Fibroblast of skin of left biceps (primary cell): ENCODE measurements at regions not wholly inside any gene's neighbourhood (a gene's known extent, or its start where the extent isn't known, plus 50 kb on each side); places are given as distances from the start of the nearest gene placed in this dataset.
"Not testable (repeated sequence)": the region's sequence is repeated elsewhere in the genome, so short reads cannot be mapped to it uniquely, and the experiment has no call there.

Experiments
- DNase-seq, 2 experiments: peaks; one replicate each; pipeline ENCODE4 v3.0.0-alpha.2; 2013; ENCODE audit warnings: low read depth in 2 of 2

GRCh38 chr6:142998739-142999138, 53.8 kb upstream of the HIVEP2 start:
- not testable (repeated sequence) for DNase-seq

DNA sequence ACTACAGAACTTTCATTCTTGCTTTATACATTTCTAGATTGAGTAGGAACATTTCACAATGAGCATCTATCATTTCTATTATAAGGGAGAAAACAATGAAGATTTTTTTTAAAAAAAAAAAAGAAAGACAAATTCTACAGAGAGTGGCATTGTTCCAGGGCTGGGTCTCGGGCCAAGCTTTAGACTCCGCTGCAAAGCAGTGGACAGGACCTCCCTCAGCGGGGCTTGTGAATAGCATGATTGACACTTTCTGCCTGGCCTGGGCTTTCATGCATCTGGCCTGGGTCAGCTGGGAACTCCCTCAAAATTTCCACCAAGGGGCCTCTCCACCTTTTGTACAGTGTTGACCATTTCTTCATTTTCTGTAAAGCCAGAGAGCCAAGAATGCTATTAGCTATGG, 55.8 kb upstream of the HIVEP2 start:
- no peak for DNase-seq

- DNase-seq = no peak
These were observed 57.7 kb upstream of the HIVEP2 start for GRCh38 chr6:143002686-143003085.

GRCh38 chr6:143003676-143004075, 57.0 kb upstream of the AIG1 start:
- no peak for DNase-seq

- no peak for DNase-seq
These were observed 54.9 kb upstream of the AIG1 start for GRCh38 chr6:143005816-143006215.

- DNase-seq = no peak
These were observed 53.9 kb upstream of the AIG1 start for GRCh38 chr6:143006787-143007186.

DNA sequence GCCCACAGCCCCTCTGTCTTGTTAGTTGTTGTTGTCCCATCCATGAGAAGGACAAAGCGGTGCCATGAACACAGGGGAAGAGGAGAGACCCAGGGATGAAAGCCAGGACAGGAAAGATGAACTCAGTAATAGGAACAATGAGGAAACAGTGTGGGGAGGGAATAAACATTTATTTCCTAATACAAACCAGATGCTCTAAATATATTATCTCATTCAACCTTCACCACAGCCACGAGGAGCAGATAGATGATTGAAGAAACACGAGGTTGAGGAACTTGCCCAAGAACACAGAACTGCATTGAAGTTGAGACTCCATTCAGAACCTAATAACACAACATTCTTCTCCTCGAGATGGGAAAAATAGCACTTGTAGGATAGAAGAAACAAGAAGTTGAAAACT, 53.0 kb upstream of the AIG1 start:
- DNase-seq = peak; percentile 19 to 21

GRCh38 chr6:143009851-143010250, 50.8 kb upstream of the AIG1 start:
- DNase-seq = no peak
